Neural progenitor cell (in vitro differentiated cells): ENCODE measurements at regions not wholly inside any gene's neighbourhood (a gene's known extent, or its start where the extent isn't known, plus 50 kb on each side); places are given as distances from the start of the nearest gene placed in this dataset.

Source experiments
- DNase-seq: peaks from one replicate; pipeline ENCODE4 v3.0.0-alpha.2; 2016; ENCODE audit warnings: low spot score
- H2AFZ ChIP-seq: fragments of 200-600 bp; sonication (generic); replicated peaks from 2 replicates; pipeline ENCODE4 v1.6.1; 2016; ENCODE audit warnings: antibody characterized with exemption
- H3F3A ChIP-seq: fragments of 200-600 bp; sonication (generic); 2 replicates; pipeline ENCODE4 v1.6.1; 2016; ENCODE audit warnings: antibody characterized with exemption, low read depth
- H3K27ac ChIP-seq: fragments of 200-600 bp; sonication (generic); 2 replicates; pipeline ENCODE4 v1.5.1; 2016; ENCODE audit warnings: mild to moderate bottlenecking
- H3K27me3 ChIP-seq: fragments of 200-600 bp; sonication (generic); 2 replicates; pipeline ENCODE4 v1.6.1; 2016; ENCODE audit warnings: mild to moderate bottlenecking, moderate library complexity
- H3K36me3 ChIP-seq: fragments of 200-600 bp; sonication (generic); 2 replicates; pipeline ENCODE4 v1.5.1; 2016
- H3K4me1 ChIP-seq: fragments of 200-600 bp; sonication (generic); 2 replicates; pipeline ENCODE4 v1.6.1; 2016; ENCODE audit warnings: mixed run types
- H3K4me2 ChIP-seq: fragments of 200-600 bp; sonication (generic); 2 replicates; pipeline ENCODE4 v1.6.1; 2016
- H3K4me3 ChIP-seq: fragments of 200-600 bp; sonication (generic); 2 replicates; pipeline ENCODE4 v1.5.1; 2016
- H3K79me2 ChIP-seq: fragments of 200-600 bp; sonication (generic); 2 replicates; pipeline ENCODE4 v1.6.1; 2016; ENCODE audit warnings: low read depth
- H3K9ac ChIP-seq: fragments of 200-600 bp; sonication (generic); 2 replicates; pipeline ENCODE4 v1.6.1; 2016
- H3K9me3 ChIP-seq: fragments of 200-600 bp; sonication (generic); 2 replicates; pipeline ENCODE4 v1.5.1; 2016; ENCODE audit warnings: low read depth
- H4K20me1 ChIP-seq: fragments of 200-600 bp; sonication (generic); 2 replicates; pipeline ENCODE4 v1.6.1; 2016; ENCODE audit warnings: low read depth
- H3K27ac Mint-ChIP-seq: 3 replicates; pipeline ENCODE4 v1.8.0; 2021; ENCODE audit warnings: mixed read lengths
- H3K27me3 Mint-ChIP-seq: 2 replicates; pipeline ENCODE4 v1.8.0; 2022; ENCODE audit warnings: low read depth, mild to moderate bottlenecking, inconsistent platforms, moderate library complexity, mixed read lengths; ENCODE audit not compliant: insufficient read depth
- H3K36me3 Mint-ChIP-seq: 3 replicates; pipeline ENCODE4 v1.8.0; 2021; ENCODE audit warnings: mixed read lengths
- H3K4me1 Mint-ChIP-seq: 3 replicates; pipeline ENCODE4 v1.8.0; 2021; ENCODE audit warnings: mixed read lengths
- H3K4me3 Mint-ChIP-seq: 3 replicates; pipeline ENCODE4 v1.8.0; 2021; ENCODE audit warnings: mild to moderate bottlenecking, moderate library complexity, mixed read lengths
- H3K9me3 Mint-ChIP-seq: 3 replicates; pipeline ENCODE4 v1.8.0; 2020; ENCODE audit warnings: mixed read lengths
- CTCF ChIP-seq: fragments of 200-600 bp; sonication (generic); IDR thresholded peaks from 2 replicates; pipeline ENCODE4 v1.5.1; 2017; ENCODE audit warnings: antibody characterized with exemption, mild to moderate bottlenecking
- EZH2 ChIP-seq: fragments of 200-600 bp; sonication (generic); IDR thresholded peaks from 2 replicates; pipeline ENCODE4 v1.6.1; 2017; ENCODE audit warnings: antibody characterized with exemption, mild to moderate bottlenecking, moderate library complexity
- EZH2phosphoT487 ChIP-seq: fragments of 200-600 bp; sonication (generic); IDR thresholded peaks from 2 replicates; pipeline ENCODE4 v1.6.1; 2017; ENCODE audit warnings: antibody characterized with exemption

- Mint-ChIP-seq H3K36me3 (no peaks in the 10 kb centered on the region), H3K27ac (no peak overlapping the region), H3K27me3 (no peaks in the 10 kb centered on the region), H3K4me3 (no peak overlapping the region), H3K4me1 (peaks cover 9% of the 10 kb centered on the region), H3K9me3 (no peaks in the 10 kb centered on the region)
- TF ChIP-seq EZH2phosphoT487 (no peak), EZH2 (no peak)
- no peak overlapping the region for H3K4me3 ChIP-seq
- DNase-seq, result no peak
- H3K9me3 ChIP-seq, result no peaks in the 10 kb centered on the region
- no peaks in the 10 kb centered on the region for H3K4me1 ChIP-seq
- H3F3A ChIP-seq, result no peaks in the 10 kb centered on the region
- no peaks in the 10 kb centered on the region for H3K36me3 ChIP-seq
- H4K20me1 ChIP-seq, result no peaks in the 10 kb centered on the region
- H3K9ac ChIP-seq, result no peak overlapping the region
- no peak overlapping the region for H3K4me2 ChIP-seq
- no peaks in the 10 kb centered on the region for H3K79me2 ChIP-seq
- no peaks in the 10 kb centered on the region for H3K27me3 ChIP-seq
- no peak overlapping the region for H3K27ac ChIP-seq
- H2AFZ ChIP-seq, result no peak overlapping the region
Measured at GRCh38 chr5:61831736-61832135, 474.3 kb upstream of the KIF2A start.

- TF ChIP-seq CTCF, result no peak
- TF ChIP-seq EZH2phosphoT487, result no peak
- TF ChIP-seq EZH2, result no peak
Measured at GRCh38 chr5:61837788-61838187, 468.2 kb upstream of the KIF2A start.

GRCh38 chr5:61840361-61840760, 465.6 kb upstream of the KIF2A start:
- Mint-ChIP-seq H3K27ac (peak overlapping the region; percentile 39), H3K4me1 (peaks cover 7% of the 10 kb centered on the region)
- TF ChIP-seq EZH2 (no peak), EZH2phosphoT487 (no peak), CTCF (no peak)

More at GRCh38 chr5:61837788-61838187, 468.2 kb upstream of the KIF2A start:
- no peak overlapping the region for H3K4me3 Mint-ChIP-seq
- H3K27ac Mint-ChIP-seq, result no peak overlapping the region
- H3K27me3 Mint-ChIP-seq, result no peaks in the 10 kb centered on the region
- Histone ChIP-seq H2AFZ (no peak overlapping the region), H3K9ac (no peak overlapping the region), H3K4me3 (no peak overlapping the region), H3K27me3 (no peaks in the 10 kb centered on the region), H3K4me2 (no peak overlapping the region), H3K79me2 (no peaks in the 10 kb centered on the region), H4K20me1 (no peaks in the 10 kb centered on the region), H3K9me3 (no peaks in the 10 kb centered on the region), H3K4me1 (no peaks in the 10 kb centered on the region), H3F3A (no peaks in the 10 kb centered on the region), H3K36me3 (no peaks in the 10 kb centered on the region), H3K27ac (no peak overlapping the region)
- DNase-seq, result no peak
- H3K9me3 Mint-ChIP-seq, result peaks cover 9% of the 10 kb centered on the region
- H3K36me3 Mint-ChIP-seq, result no peaks in the 10 kb centered on the region
- H3K4me1 Mint-ChIP-seq, result peaks cover 7% of the 10 kb centered on the region

GRCh38 chr5:61842840-61843239, 463.2 kb upstream of the KIF2A start:
- no peaks in the 10 kb centered on the region for H3K27me3 ChIP-seq
- DNase-seq, result no peak
- H2AFZ ChIP-seq, result no peak overlapping the region
- Mint-ChIP-seq H3K4me3 (no peak overlapping the region), H3K27me3 (peaks cover 2% of the 10 kb centered on the region), H3K9me3 (peaks cover 14% of the 10 kb centered on the region), H3K27ac (no peak overlapping the region), H3K4me1 (peaks cover 7% of the 10 kb centered on the region), H3K36me3 (no peaks in the 10 kb centered on the region)
- no peak overlapping the region for H3K4me2 ChIP-seq
- no peaks in the 10 kb centered on the region for H3K36me3 ChIP-seq
- H3K9ac ChIP-seq, result no peak overlapping the region
- no peak overlapping the region for H3K4me3 ChIP-seq
- H3K4me1 ChIP-seq, result no peaks in the 10 kb centered on the region
- H3K79me2 ChIP-seq, result no peaks in the 10 kb centered on the region
- no peaks in the 10 kb centered on the region for H3K9me3 ChIP-seq
- no peaks in the 10 kb centered on the region for H3F3A ChIP-seq
- H3K27ac ChIP-seq, result no peak overlapping the region
- no peaks in the 10 kb centered on the region for H4K20me1 ChIP-seq
- TF ChIP-seq EZH2 (no peak), CTCF (no peak), EZH2phosphoT487 (no peak)

More at GRCh38 chr5:61840361-61840760, 465.6 kb upstream of the KIF2A start:
- no peaks in the 10 kb centered on the region for H3F3A ChIP-seq
- no peaks in the 10 kb centered on the region for H3K27me3 Mint-ChIP-seq
- no peak overlapping the region for H3K4me3 Mint-ChIP-seq
- H3K4me1 ChIP-seq, result no peaks in the 10 kb centered on the region
- H4K20me1 ChIP-seq, result no peaks in the 10 kb centered on the region
- no peak overlapping the region for H3K27ac ChIP-seq
- H3K27me3 ChIP-seq, result no peaks in the 10 kb centered on the region
- H3K9ac ChIP-seq, result no peak overlapping the region
- no peaks in the 10 kb centered on the region for H3K79me2 ChIP-seq
- peaks cover 9% of the 10 kb centered on the region for H3K9me3 Mint-ChIP-seq
- H3K4me3 ChIP-seq, result no peak overlapping the region
- no peak overlapping the region for H3K4me2 ChIP-seq
- peak overlapping the region; percentile 21 for H2AFZ ChIP-seq
- no peaks in the 10 kb centered on the region for H3K36me3 Mint-ChIP-seq
- H3K9me3 ChIP-seq, result no peaks in the 10 kb centered on the region
- DNase-seq, result no peak
- no peaks in the 10 kb centered on the region for H3K36me3 ChIP-seq
